Neural progenitor cell (in vitro differentiated cells): ENCODE measurements at regions not wholly inside any gene's neighbourhood (a gene's known extent, or its start where the extent isn't known, plus 50 kb on each side); places are given as distances from the start of the nearest gene placed in this dataset.

Experiments
- DNase-seq: peaks from one replicate; pipeline ENCODE4 v3.0.0-alpha.2; 2016; ENCODE audit warnings: low spot score
- H2AFZ ChIP-seq: fragments of 200-600 bp; sonication (generic); replicated peaks from 2 replicates; pipeline ENCODE4 v1.6.1; 2016; ENCODE audit warnings: antibody characterized with exemption
- H3F3A ChIP-seq: fragments of 200-600 bp; sonication (generic); 2 replicates; pipeline ENCODE4 v1.6.1; 2016; ENCODE audit warnings: antibody characterized with exemption, low read depth
- H3K27ac ChIP-seq: fragments of 200-600 bp; sonication (generic); 2 replicates; pipeline ENCODE4 v1.5.1; 2016; ENCODE audit warnings: mild to moderate bottlenecking
- H3K27me3 ChIP-seq: fragments of 200-600 bp; sonication (generic); 2 replicates; pipeline ENCODE4 v1.6.1; 2016; ENCODE audit warnings: mild to moderate bottlenecking, moderate library complexity
- H3K36me3 ChIP-seq: fragments of 200-600 bp; sonication (generic); 2 replicates; pipeline ENCODE4 v1.5.1; 2016
- H3K4me1 ChIP-seq: fragments of 200-600 bp; sonication (generic); 2 replicates; pipeline ENCODE4 v1.6.1; 2016; ENCODE audit warnings: mixed run types
- H3K4me2 ChIP-seq: fragments of 200-600 bp; sonication (generic); 2 replicates; pipeline ENCODE4 v1.6.1; 2016
- H3K4me3 ChIP-seq: fragments of 200-600 bp; sonication (generic); 2 replicates; pipeline ENCODE4 v1.5.1; 2016
- H3K79me2 ChIP-seq: fragments of 200-600 bp; sonication (generic); 2 replicates; pipeline ENCODE4 v1.6.1; 2016; ENCODE audit warnings: low read depth
- H3K9ac ChIP-seq: fragments of 200-600 bp; sonication (generic); 2 replicates; pipeline ENCODE4 v1.6.1; 2016
- H3K9me3 ChIP-seq: fragments of 200-600 bp; sonication (generic); 2 replicates; pipeline ENCODE4 v1.5.1; 2016; ENCODE audit warnings: low read depth
- H4K20me1 ChIP-seq: fragments of 200-600 bp; sonication (generic); 2 replicates; pipeline ENCODE4 v1.6.1; 2016; ENCODE audit warnings: low read depth
- H3K27ac Mint-ChIP-seq: 3 replicates; pipeline ENCODE4 v1.8.0; 2021; ENCODE audit warnings: mixed read lengths
- H3K27me3 Mint-ChIP-seq: 2 replicates; pipeline ENCODE4 v1.8.0; 2022; ENCODE audit warnings: low read depth, mild to moderate bottlenecking, inconsistent platforms, moderate library complexity, mixed read lengths; ENCODE audit not compliant: insufficient read depth
- H3K36me3 Mint-ChIP-seq: 3 replicates; pipeline ENCODE4 v1.8.0; 2021; ENCODE audit warnings: mixed read lengths
- H3K4me1 Mint-ChIP-seq: 3 replicates; pipeline ENCODE4 v1.8.0; 2021; ENCODE audit warnings: mixed read lengths
- H3K4me3 Mint-ChIP-seq: 3 replicates; pipeline ENCODE4 v1.8.0; 2021; ENCODE audit warnings: mild to moderate bottlenecking, moderate library complexity, mixed read lengths
- H3K9me3 Mint-ChIP-seq: 3 replicates; pipeline ENCODE4 v1.8.0; 2020; ENCODE audit warnings: mixed read lengths
- CTCF ChIP-seq: fragments of 200-600 bp; sonication (generic); IDR thresholded peaks from 2 replicates; pipeline ENCODE4 v1.5.1; 2017; ENCODE audit warnings: antibody characterized with exemption, mild to moderate bottlenecking
- EZH2 ChIP-seq: fragments of 200-600 bp; sonication (generic); IDR thresholded peaks from 2 replicates; pipeline ENCODE4 v1.6.1; 2017; ENCODE audit warnings: antibody characterized with exemption, mild to moderate bottlenecking, moderate library complexity
- EZH2phosphoT487 ChIP-seq: fragments of 200-600 bp; sonication (generic); IDR thresholded peaks from 2 replicates; pipeline ENCODE4 v1.6.1; 2017; ENCODE audit warnings: antibody characterized with exemption

- Histone ChIP-seq H3K4me3 (no peak overlapping the region), H3K36me3 (no peaks in the 10 kb centered on the region), H3F3A (no peaks in the 10 kb centered on the region), H3K9ac (no peak overlapping the region), H2AFZ (no peak overlapping the region), H3K27ac (no peak overlapping the region), H3K79me2 (no peaks in the 10 kb centered on the region), H3K27me3 (no peaks in the 10 kb centered on the region), H3K4me2 (no peak overlapping the region), H4K20me1 (no peaks in the 10 kb centered on the region), H3K4me1 (no peaks in the 10 kb centered on the region), H3K9me3 (no peaks in the 10 kb centered on the region)
- Mint-ChIP-seq H3K9me3 (no peaks in the 10 kb centered on the region), H3K27me3 (no peaks in the 10 kb centered on the region), H3K36me3 (no peaks in the 10 kb centered on the region), H3K4me3 (no peak overlapping the region), H3K4me1 (no peaks in the 10 kb centered on the region), H3K27ac (no peak overlapping the region)
- no peak for DNase-seq
- TF ChIP-seq EZH2 (no peak), EZH2phosphoT487 (no peak), CTCF (no peak)
Observed at GRCh38 chr3:117454254-117454653, 744.7 kb downstream of the TUSC7 start.

- TF ChIP-seq EZH2phosphoT487 (no peak), CTCF (no peak), EZH2 (no peak)
- no peaks in the 10 kb centered on the region for H3K27me3 Mint-ChIP-seq
Observed at GRCh38 chr3:117454908-117455307, 745.3 kb downstream of the TUSC7 start.

GRCh38 chr3:117455782-117456181 is 746.2 kb downstream of the TUSC7 start:
- Histone ChIP-seq H3K4me2 (no peak overlapping the region), H3F3A (no peaks in the 10 kb centered on the region), H3K27ac (no peak overlapping the region), H3K4me1 (no peaks in the 10 kb centered on the region), H3K36me3 (no peaks in the 10 kb centered on the region), H2AFZ (no peak overlapping the region), H3K27me3 (no peaks in the 10 kb centered on the region), H3K79me2 (no peaks in the 10 kb centered on the region), H3K4me3 (no peak overlapping the region), H3K9ac (no peak overlapping the region), H4K20me1 (no peaks in the 10 kb centered on the region), H3K9me3 (no peaks in the 10 kb centered on the region)
- no peak for DNase-seq
- TF ChIP-seq EZH2 (no peak), EZH2phosphoT487 (no peak), CTCF (no peak)
- no peak overlapping the region for H3K4me3 Mint-ChIP-seq
- H3K36me3 Mint-ChIP-seq, result no peaks in the 10 kb centered on the region
- H3K9me3 Mint-ChIP-seq, result no peaks in the 10 kb centered on the region
- H3K27ac Mint-ChIP-seq, result no peak overlapping the region
- H3K4me1 Mint-ChIP-seq, result no peaks in the 10 kb centered on the region
- H3K27me3 Mint-ChIP-seq, result no peaks in the 10 kb centered on the region

More at GRCh38 chr3:117454908-117455307, 745.3 kb downstream of the TUSC7 start:
- Histone ChIP-seq H4K20me1 (no peaks in the 10 kb centered on the region), H3K79me2 (no peaks in the 10 kb centered on the region), H3K9me3 (no peaks in the 10 kb centered on the region), H3F3A (no peaks in the 10 kb centered on the region), H3K36me3 (no peaks in the 10 kb centered on the region), H3K4me1 (no peaks in the 10 kb centered on the region), H3K4me3 (no peak overlapping the region), H3K9ac (no peak overlapping the region), H3K4me2 (no peak overlapping the region), H3K27me3 (no peaks in the 10 kb centered on the region), H3K27ac (no peak overlapping the region), H2AFZ (no peak overlapping the region)
- no peak for DNase-seq
- no peak overlapping the region for H3K27ac Mint-ChIP-seq
- no peaks in the 10 kb centered on the region for H3K4me1 Mint-ChIP-seq
- H3K4me3 Mint-ChIP-seq, result no peak overlapping the region
- no peaks in the 10 kb centered on the region for H3K9me3 Mint-ChIP-seq
- H3K36me3 Mint-ChIP-seq, result no peaks in the 10 kb centered on the region
